A673 (cell line): ENCODE measurements at regions not wholly inside any gene's neighbourhood (a gene's known extent, or its start where the extent isn't known, plus 50 kb on each side); places are given as distances from the start of the nearest gene placed in this dataset.
A peak's percentile ranks its signal among the peaks of the same experiment; 100 is the strongest.
"Not testable (repeated sequence)": the region's sequence is repeated elsewhere in the genome, so short reads cannot be mapped to it uniquely, and the experiment has no call there.

ENCODE experiments used
- BruUV-seq: library from RNA; stranded (reverse); fragments of 400-500 nt; replicated peaks from 2 replicates; lab custom pipeline; 2021; lab: Mats Ljungman, UMichigan
- CTCF ChIA-PET: fragments of 300-600 bp; sonication (Branson Sonifier 250); formaldehyde crosslinking; loops from one replicate; lab custom pipeline; 2022; ENCODE audit warnings: antibody characterized with exemption; lab: Charles Lee
- POLR2A ChIA-PET: fragments of 300-600 bp; sonication (Branson Sonifier 250); formaldehyde crosslinking; loops from one replicate; lab custom pipeline; 2022; ENCODE audit warnings: antibody characterized with exemption; ENCODE audit not compliant: low non-redundant PET; lab: Charles Lee
- DNase-seq: peaks from one replicate; pipeline ENCODE4 v3.0.0-alpha.2; 2015; ENCODE audit warnings: low spot score
- H3K27ac ChIP-seq: fragments of 200-600 bp; sonication (generic); 2 replicates; pipeline ENCODE4 v1.5.1; 2016; ENCODE audit warnings: mixed run types, low read depth, mild to moderate bottlenecking, mixed read lengths, antibody characterized with exemption, low read length; ENCODE audit not compliant: poor library complexity, severe bottlenecking
- H3K27me3 ChIP-seq: fragments of 200-600 bp; sonication (generic); replicated peaks from 2 replicates; pipeline ENCODE4 v1.6.1; 2017; ENCODE audit warnings: mixed run types, low read depth, mild to moderate bottlenecking, mixed read lengths, antibody characterized with exemption, low read length; ENCODE audit not compliant: insufficient read depth, poor library complexity
- H3K36me3 ChIP-seq: fragments of 200-600 bp; sonication (generic); 2 replicates; pipeline ENCODE4 v1.6.1; 2016; ENCODE audit warnings: mixed run types, mild to moderate bottlenecking, mixed read lengths, antibody characterized with exemption, low read length; ENCODE audit not compliant: insufficient read depth, poor library complexity, severe bottlenecking
- H3K4me1 ChIP-seq: fragments of 200-600 bp; sonication (generic); 2 replicates; pipeline ENCODE4 v1.6.1; 2017; ENCODE audit warnings: mixed run types, mild to moderate bottlenecking, mixed read lengths, antibody characterized with exemption, low read length; ENCODE audit not compliant: insufficient read depth, poor library complexity, severe bottlenecking
- H3K4me3 ChIP-seq: fragments of 200-600 bp; sonication (generic); 2 replicates; pipeline ENCODE4 v1.5.1; 2016; ENCODE audit warnings: low read depth, mixed run types, mild to moderate bottlenecking, mixed read lengths, low read length; ENCODE audit not compliant: poor library complexity, severe bottlenecking
- H3K9me3 ChIP-seq: fragments of 200-600 bp; sonication (generic); 2 replicates; pipeline ENCODE4 v1.6.1; 2016; ENCODE audit warnings: mixed run types, low read depth, mild to moderate bottlenecking, mixed read lengths, antibody characterized with exemption, low read length; ENCODE audit not compliant: poor library complexity, severe bottlenecking
- CTCF ChIP-seq: fragments of 300-800, 200-600 bp; sonication (generic); conservative IDR thresholded peaks from 2 replicates; pipeline ENCODE4 v1.5.1; 2017; ENCODE audit warnings: low read depth, mild to moderate bottlenecking, antibody characterized with exemption, low read length, moderate library complexity, mixed read lengths
- EZH2 ChIP-seq: fragments of 200-600 bp; sonication (generic); IDR thresholded peaks from 2 replicates; pipeline ENCODE4 v1.6.1; 2017; ENCODE audit warnings: borderline replicate concordance, low read depth, mild to moderate bottlenecking, mixed read lengths, antibody characterized with exemption, low read length; ENCODE audit not compliant: poor library complexity, severe bottlenecking
- intact Hi-C: fragments of 100-400 bp; cut with micrococcal nuclease; formaldehyde crosslinking; loops from one replicate; pipeline ENCODE4 v1.10.0; 2022; ENCODE audit not compliant: unreplicated experiment

GRCh38 chrX:33892670-33893069 is 239.4 kb downstream of the FAM47A start:
- CTCF ChIA-PET: no interaction called here
- DNase-seq: no peak
- no peaks in the 10 kb centered on the region for H3K4me1 ChIP-seq
- H3K9me3 ChIP-seq: no peaks in the 10 kb centered on the region
- no TSS peak for BruUV-seq
- POLR2A ChIA-PET: no interaction called here
- intact Hi-C loops: no loop called here
- no peaks in the 10 kb centered on the region for H3K36me3 ChIP-seq
- no peak for TF ChIP-seq CTCF
- TF ChIP-seq EZH2: no peak
- H3K27ac ChIP-seq: no peak overlapping the region
- H3K4me3 ChIP-seq: no peak overlapping the region
- H3K27me3 ChIP-seq: no peaks in the 10 kb centered on the region

GRCh38 chrX:33855251-33855650 is 276.9 kb downstream of the FAM47A start:
- POLR2A ChIA-PET: no interaction called here
- BruUV-seq: no TSS peak

GRCh38 chrX:33852146-33852545 is 280.0 kb downstream of the FAM47A start:
- H3K36me3 ChIP-seq, H3K4me3 ChIP-seq, H3K4me1 ChIP-seq, BruUV-seq, H3K27ac ChIP-seq, DNase-seq, intact Hi-C loops, POLR2A ChIA-PET, CTCF ChIA-PET, H3K9me3 ChIP-seq, H3K27me3 ChIP-seq: not testable (repeated sequence)

More at GRCh38 chrX:33855251-33855650, 276.9 kb downstream of the FAM47A start:
- no peak overlapping the region for H3K4me3 ChIP-seq
- H3K4me1 ChIP-seq: no peaks in the 10 kb centered on the region
- H3K36me3 ChIP-seq: no peaks in the 10 kb centered on the region
- no peak for TF ChIP-seq CTCF
- TF ChIP-seq EZH2: no peak
- CTCF ChIA-PET: no interaction called here
- intact Hi-C loops: no loop called here
- H3K27me3 ChIP-seq: no peaks in the 10 kb centered on the region
- H3K9me3 ChIP-seq: no peaks in the 10 kb centered on the region
- no peak overlapping the region for H3K27ac ChIP-seq
- no peak for DNase-seq

GRCh38 chrX:33840176-33840575 is 291.9 kb downstream of the FAM47A start:
- H3K36me3 ChIP-seq: no peaks in the 10 kb centered on the region
- no TSS peak for BruUV-seq
- ChIA-PET CTCF (no interaction called here), POLR2A (no interaction called here)
- H3K27ac ChIP-seq: no peak overlapping the region
- no peaks in the 10 kb centered on the region for H3K4me1 ChIP-seq
- H3K4me3 ChIP-seq: no peak overlapping the region
- no peak for TF ChIP-seq CTCF
- TF ChIP-seq EZH2: no peak
- peaks cover 3% of the 10 kb centered on the region for H3K9me3 ChIP-seq
- peak; percentile 1 for DNase-seq
- intact Hi-C loops: no loop called here
- no peaks in the 10 kb centered on the region for H3K27me3 ChIP-seq
